ENCODE measurements at regions not wholly inside any gene's neighbourhood (a gene's known extent, or its start where the extent isn't known, plus 50 kb on each side); places are given as distances from the start of the nearest gene placed in this dataset.

GRCh38 chr5:125357660-125358059, 611.2 kb upstream of the ZNF608 start:
- no peak for DNase-seq

- no peak for DNase-seq
These were observed 619.3 kb upstream of the ZNF608 start for GRCh38 chr5:125365747-125366146.

DNA sequence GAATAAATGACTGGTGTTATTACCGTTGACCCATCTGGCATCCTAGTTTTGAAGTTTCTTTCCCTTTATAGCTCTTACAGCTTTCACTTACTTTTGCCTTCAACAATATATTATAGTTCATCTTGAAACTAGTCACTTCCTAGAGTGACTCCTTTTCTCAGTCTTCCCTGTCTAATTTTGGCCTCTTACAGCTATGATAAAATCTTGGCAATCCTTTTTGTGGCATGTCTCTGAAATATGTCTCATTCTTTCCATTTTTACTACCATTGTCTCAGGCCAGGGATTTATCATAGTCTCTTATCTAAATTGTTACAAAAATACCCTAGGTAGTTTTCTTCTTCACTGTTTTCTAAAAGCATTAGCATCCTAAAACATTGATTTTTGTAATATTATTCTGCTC, 621.3 kb upstream of the ZNF608 start:
- no peak for DNase-seq

DNA sequence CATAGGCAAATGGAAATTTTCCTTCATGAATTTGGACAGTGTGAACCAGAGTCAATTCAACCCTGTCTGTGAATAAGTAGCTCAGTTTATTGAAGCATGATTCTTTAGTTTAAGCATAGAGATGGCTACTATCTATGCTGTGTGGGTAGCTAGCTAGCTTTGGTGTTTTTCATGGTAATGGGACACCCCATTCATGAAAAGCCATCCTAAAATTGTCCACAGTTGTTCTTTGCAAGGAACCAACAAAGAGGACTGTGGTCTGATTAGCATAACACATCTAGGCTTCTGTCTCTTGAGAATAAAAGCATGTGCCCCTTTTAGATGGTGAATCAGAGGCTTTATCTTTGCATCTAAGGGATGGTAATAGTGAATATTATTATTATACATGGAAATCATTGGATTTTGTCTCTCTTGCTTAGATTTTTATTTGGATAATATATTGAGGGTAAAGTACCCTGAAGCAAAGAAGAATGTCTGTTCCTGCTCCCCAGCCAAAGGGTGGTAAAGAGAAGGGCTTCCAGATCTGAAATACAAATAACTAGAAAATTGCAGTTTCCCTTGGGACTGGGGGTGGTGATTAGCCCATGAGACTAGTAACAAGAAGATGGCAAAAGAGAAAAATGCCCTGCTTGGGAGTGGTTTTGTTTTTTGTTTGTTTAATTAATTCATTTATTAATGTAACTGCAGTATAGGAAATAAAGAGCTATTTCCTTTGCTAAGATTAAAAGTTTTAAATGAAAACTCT, 624.2 kb upstream of the ZNF608 start:
- no peak for DNase-seq

- DNase-seq: peak; percentile 40
These were observed 626.5 kb upstream of the ZNF608 start for GRCh38 chr5:125372694-125373631.

DNA sequence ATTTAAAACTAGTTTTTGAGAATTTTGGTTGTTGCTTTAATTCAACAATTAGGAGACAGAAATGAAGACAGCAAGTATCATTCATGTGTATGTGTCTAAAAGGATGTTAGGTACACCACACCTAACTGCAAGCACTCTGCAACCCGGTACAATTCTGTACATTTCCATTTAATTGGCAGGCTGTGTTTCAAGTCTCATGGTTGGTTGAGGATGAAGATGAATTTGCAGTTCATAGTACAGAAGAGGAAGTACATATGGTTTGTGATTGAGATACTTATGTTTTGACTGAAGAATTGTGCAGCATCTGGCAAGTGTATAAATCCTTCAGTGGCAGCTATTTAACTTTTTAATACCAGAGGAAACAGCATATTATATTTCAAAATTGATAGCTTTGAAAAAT, 628.7 kb upstream of the ZNF608 start:
- DNase-seq: no peak

- DNase-seq: no peak
These were observed 629.7 kb upstream of the ZNF608 start for GRCh38 chr5:125376059-125376641.

DNA sequence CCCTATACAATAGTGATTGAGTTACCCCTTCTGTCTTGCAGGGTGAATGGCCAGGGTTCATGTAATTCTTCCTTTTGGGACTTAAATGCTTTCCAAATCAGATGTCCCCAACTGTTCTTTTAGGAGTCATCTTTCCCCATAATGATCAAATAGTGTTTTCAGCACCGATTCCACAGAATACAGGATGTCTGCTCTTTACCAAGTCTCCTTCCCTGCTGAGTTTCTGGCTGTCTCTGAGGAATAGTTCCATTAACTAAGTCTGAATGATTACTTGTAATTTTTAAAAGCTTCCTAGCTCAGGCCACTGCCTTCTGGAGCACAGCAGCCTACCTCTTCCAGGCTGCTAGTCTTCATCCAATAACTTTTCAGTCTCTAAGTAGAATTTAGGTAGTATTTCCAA, 630.7 kb upstream of the ZNF608 start:
- DNase-seq: no peak

GRCh38 chr5:125381290-125381689, 634.9 kb upstream of the ZNF608 start:
- no peak for DNase-seq

DNA sequence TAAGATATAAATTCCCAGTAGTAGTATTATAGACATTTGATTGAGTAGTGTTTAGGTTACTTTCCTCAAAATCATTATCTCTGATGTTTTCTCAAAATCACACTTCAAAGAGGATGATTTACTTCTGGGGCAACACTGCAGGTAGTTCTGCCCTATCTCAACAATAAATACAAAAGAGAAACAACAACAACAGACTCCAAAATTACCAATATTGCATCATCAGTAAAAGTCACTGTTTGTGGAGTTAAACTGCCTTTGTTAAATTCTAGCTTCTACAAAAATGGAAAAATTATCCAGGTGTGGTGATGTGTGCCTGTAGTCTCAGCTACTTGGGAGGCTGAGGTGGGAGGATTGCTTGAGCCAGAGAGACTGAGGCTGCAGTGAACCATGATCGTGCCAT, 637.6 kb upstream of the ZNF608 start:
- DNase-seq: no peak

DNA sequence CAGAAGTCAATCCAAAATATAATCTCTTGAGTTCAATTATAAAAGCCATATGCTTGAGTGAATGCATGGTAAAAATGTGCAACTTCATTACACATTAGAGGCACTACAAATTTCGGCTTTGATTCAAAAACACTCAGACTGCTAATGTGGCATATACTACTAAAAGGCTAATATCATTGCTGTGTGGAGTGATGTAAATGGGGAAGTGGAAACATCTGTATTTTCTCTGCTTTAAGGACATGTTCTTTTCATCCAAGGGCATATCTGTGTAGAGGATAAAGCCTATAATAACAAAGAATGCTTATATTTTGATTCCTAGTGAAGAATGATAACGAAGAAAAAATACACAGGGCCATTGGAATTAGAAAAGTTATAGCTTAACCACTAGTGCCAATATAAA, 643.9 kb upstream of the ZNF608 start:
- DNase-seq: no peak

- no peak for DNase-seq
These were observed 646.9 kb upstream of the ZNF608 start for GRCh38 chr5:125393221-125393815.

GRCh38 chr5:125394661-125395280, 648.3 kb upstream of the ZNF608 start:
- no peak for DNase-seq

GRCh38 chr5:125396462-125396861, 650.0 kb upstream of the ZNF608 start:
- DNase-seq: no peak

GRCh38 chr5:125398466-125398865, 652.0 kb upstream of the ZNF608 start:
- DNase-seq: no peak

GRCh38 chr5:125399885-125400284, 653.4 kb upstream of the ZNF608 start:
- DNase-seq: no peak

GRCh38 chr5:125401724-125402622, 655.5 kb upstream of the ZNF608 start:
- no peak for DNase-seq

- DNase-seq: no peak
These were observed 656.3 kb upstream of the ZNF608 start for GRCh38 chr5:125402787-125403186.

DNA sequence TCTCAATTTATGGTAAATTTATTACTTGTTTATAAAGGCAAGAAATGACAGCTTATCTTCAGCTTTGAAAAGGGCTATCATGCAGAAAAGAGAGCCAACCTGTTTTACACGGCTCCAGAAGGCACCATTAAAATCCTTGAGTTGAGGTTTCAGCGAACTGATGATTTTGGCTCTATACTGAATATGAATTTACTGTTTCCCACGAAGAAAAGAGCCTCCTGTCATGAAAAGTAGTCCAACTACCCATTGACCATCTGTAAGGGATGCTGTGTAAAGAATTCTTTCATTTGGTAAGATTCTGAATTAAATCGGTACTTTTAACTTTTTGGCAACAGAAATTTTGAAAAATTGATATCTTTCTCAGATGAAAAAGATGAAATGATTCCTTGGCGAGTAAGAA, 657.6 kb upstream of the ZNF608 start:
- DNase-seq: no peak

- DNase-seq: peak; percentile 53
These were observed 662.2 kb upstream of the ZNF608 start for GRCh38 chr5:125408448-125409233.
